Smooth muscle cell (in vitro differentiated cells): ENCODE measurements at regions not wholly inside any gene's neighbourhood (a gene's known extent, or its start where the extent isn't known, plus 50 kb on each side); places are given as distances from the start of the nearest gene placed in this dataset.

Source experiments
- DNase-seq: peaks from one replicate; lab custom pipeline; 2025; ENCODE audit not compliant: unreplicated experiment; lab: John Stamatoyannopoulos, UW
- H2AFZ ChIP-seq: fragments of 200-600 bp; sonication (generic); 2 replicates; pipeline ENCODE4 v1.6.0; 2016; ENCODE audit warnings: antibody characterized with exemption, low read depth, mild to moderate bottlenecking
- H3F3A ChIP-seq: fragments of 200-600 bp; sonication (generic); 2 replicates; pipeline ENCODE4 v1.6.0; 2017; ENCODE audit warnings: antibody characterized with exemption, low read depth
- H3K27ac ChIP-seq: fragments of 200-600 bp; sonication (generic); 2 replicates; pipeline ENCODE4 v1.5.1; 2016; ENCODE audit warnings: low read depth, mild to moderate bottlenecking
- H3K27me3 ChIP-seq: fragments of 200-600 bp; sonication (generic); 2 replicates; pipeline ENCODE4 v1.6.1; 2016; ENCODE audit warnings: low read depth, mild to moderate bottlenecking
- H3K36me3 ChIP-seq: fragments of 200-600 bp; sonication (generic); 2 replicates; pipeline ENCODE4 v1.5.1; 2016; ENCODE audit warnings: low read depth
- H3K4me1 ChIP-seq: fragments of 200-600 bp; sonication (generic); 2 replicates; pipeline ENCODE4 v1.5.1; 2016; ENCODE audit warnings: low read depth
- H3K4me2 ChIP-seq: fragments of 200-600 bp; sonication (generic); 2 replicates; pipeline ENCODE4 v1.6.0; 2016; ENCODE audit warnings: mild to moderate bottlenecking
- H3K4me3 ChIP-seq: fragments of 200-600 bp; sonication (generic); 2 replicates; pipeline ENCODE4 v1.5.1; 2016; ENCODE audit warnings: mild to moderate bottlenecking
- H3K79me2 ChIP-seq: fragments of 200-600 bp; sonication (generic); 2 replicates; pipeline ENCODE4 v1.6.0; 2016; ENCODE audit warnings: low read depth, mild to moderate bottlenecking
- H3K9ac ChIP-seq: fragments of 200-600 bp; sonication (generic); 2 replicates; pipeline ENCODE4 v1.6.0; 2016; ENCODE audit warnings: low read depth
- H3K9me3 ChIP-seq: fragments of 200-600 bp; sonication (generic); replicated peaks from 2 replicates; pipeline ENCODE4 v1.5.1; 2016; ENCODE audit warnings: low read depth
- H4K20me1 ChIP-seq: fragments of 200-600 bp; sonication (generic); 2 replicates; pipeline ENCODE4 v1.6.0; 2016; ENCODE audit warnings: low read depth
- WGBS: methylation state at CpG from one replicate; pipeline ENCODE4 v1.1.7; 2016; ENCODE audit warnings: low lambda C conversion rate; 5-methylcytosine and 5-hydroxymethylcytosine counted together
- TF ChIP-seq, protein P1 (sequence below): fragments of 200-600 bp; sonication (generic); IDR thresholded peaks from 2 replicates; pipeline ENCODE4 v1.5.1; 2017; ENCODE audit warnings: borderline replicate concordance, mild to moderate bottlenecking, antibody characterized with exemption; ENCODE audit not compliant: insufficient read depth, poor library complexity, severe bottlenecking

DNA sequence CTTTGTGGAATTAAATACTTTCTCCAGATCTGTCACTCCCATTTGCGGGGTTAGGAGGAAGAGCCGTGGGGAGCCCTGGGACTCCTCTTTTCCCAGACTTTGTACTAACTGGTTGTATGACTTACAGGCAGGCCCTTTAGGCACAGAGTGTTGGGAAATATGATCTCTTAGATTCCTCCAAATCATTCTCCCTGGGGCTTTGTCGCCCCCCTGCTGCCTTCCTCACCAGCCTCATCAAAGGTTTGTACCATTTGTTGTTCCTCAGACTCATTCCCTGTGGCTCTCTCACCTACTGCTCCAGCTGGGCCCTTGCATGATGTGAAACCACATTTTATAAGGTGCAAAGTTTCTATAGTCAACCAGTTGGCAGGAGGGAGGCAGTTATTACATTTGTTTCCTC lies 56.4 kb downstream of the CRYGS start:
- Histone ChIP-seq H3K79me2 (no peaks in the 10 kb centered on the region), H3K27ac (no peak overlapping the region), H4K20me1 (no peaks in the 10 kb centered on the region), H3K4me3 (no peak overlapping the region), H3K4me2 (no peak overlapping the region), H3K9me3 (no peaks in the 10 kb centered on the region), H3K9ac (no peak overlapping the region), H3K27me3 (no peaks in the 10 kb centered on the region), H3K4me1 (peaks cover 14% of the 10 kb centered on the region), H2AFZ (no peak overlapping the region), H3K36me3 (no peaks in the 10 kb centered on the region), H3F3A (no peaks in the 10 kb centered on the region)
- DNase-seq: no peak
- TF ChIP-seq, protein P1, sequence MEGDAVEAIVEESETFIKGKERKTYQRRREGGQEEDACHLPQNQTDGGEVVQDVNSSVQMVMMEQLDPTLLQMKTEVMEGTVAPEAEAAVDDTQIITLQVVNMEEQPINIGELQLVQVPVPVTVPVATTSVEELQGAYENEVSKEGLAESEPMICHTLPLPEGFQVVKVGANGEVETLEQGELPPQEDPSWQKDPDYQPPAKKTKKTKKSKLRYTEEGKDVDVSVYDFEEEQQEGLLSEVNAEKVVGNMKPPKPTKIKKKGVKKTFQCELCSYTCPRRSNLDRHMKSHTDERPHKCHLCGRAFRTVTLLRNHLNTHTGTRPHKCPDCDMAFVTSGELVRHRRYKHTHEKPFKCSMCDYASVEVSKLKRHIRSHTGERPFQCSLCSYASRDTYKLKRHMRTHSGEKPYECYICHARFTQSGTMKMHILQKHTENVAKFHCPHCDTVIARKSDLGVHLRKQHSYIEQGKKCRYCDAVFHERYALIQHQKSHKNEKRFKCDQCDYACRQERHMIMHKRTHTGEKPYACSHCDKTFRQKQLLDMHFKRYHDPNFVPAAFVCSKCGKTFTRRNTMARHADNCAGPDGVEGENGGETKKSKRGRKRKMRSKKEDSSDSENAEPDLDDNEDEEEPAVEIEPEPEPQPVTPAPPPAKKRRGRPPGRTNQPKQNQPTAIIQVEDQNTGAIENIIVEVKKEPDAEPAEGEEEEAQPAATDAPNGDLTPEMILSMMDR: no peak
- WGBS: 74% methylated on average over 3 of the region's 3 CpGs

GRCh38 chr3:186487037-186487436 lies 57.1 kb downstream of the CRYGS start:
- H3K4me1 ChIP-seq: peaks cover 9% of the 10 kb centered on the region
- H2AFZ ChIP-seq: no peak overlapping the region
- H3K4me2 ChIP-seq: no peak overlapping the region
- no peaks in the 10 kb centered on the region for H3K9me3 ChIP-seq
- no peak overlapping the region for H3K27ac ChIP-seq
- no peak overlapping the region for H3K4me3 ChIP-seq
- no peaks in the 10 kb centered on the region for H3K36me3 ChIP-seq
- no peaks in the 10 kb centered on the region for H3K27me3 ChIP-seq
- no peaks in the 10 kb centered on the region for H4K20me1 ChIP-seq
- H3K9ac ChIP-seq: no peak overlapping the region
- no peaks in the 10 kb centered on the region for H3F3A ChIP-seq
- 97% methylated on average over 4 of the region's 4 CpGs for WGBS
- DNase-seq: no peak
- TF ChIP-seq, protein P1: no peak
- no peaks in the 10 kb centered on the region for H3K79me2 ChIP-seq

GRCh38 chr3:186483611-186484340 lies 60.4 kb downstream of the CRYGS start:
- Histone ChIP-seq H3K27me3 (no peaks in the 10 kb centered on the region), H3K36me3 (no peaks in the 10 kb centered on the region), H3K27ac (no peak overlapping the region), H3K4me3 (no peak overlapping the region), H3K9me3 (no peaks in the 10 kb centered on the region), H3K4me2 (no peak overlapping the region), H3F3A (no peaks in the 10 kb centered on the region), H3K9ac (no peak overlapping the region), H3K79me2 (no peaks in the 10 kb centered on the region), H4K20me1 (no peaks in the 10 kb centered on the region), H2AFZ (no peak overlapping the region), H3K4me1 (peaks cover 8% of the 10 kb centered on the region)
- no peak for DNase-seq
- TF ChIP-seq, protein P1: no peak
- 70% methylated on average over 8 of the region's 8 CpGs for WGBS

GRCh38 chr3:186481526-186481925 lies 62.7 kb downstream of the CRYGS start:
- Histone ChIP-seq H3K9me3 (no peaks in the 10 kb centered on the region), H3K4me1 (peaks cover 3% of the 10 kb centered on the region), H3K4me2 (no peak overlapping the region), H3K27ac (no peak overlapping the region), H2AFZ (no peak overlapping the region), H3K36me3 (no peaks in the 10 kb centered on the region), H3K27me3 (no peaks in the 10 kb centered on the region), H3K4me3 (no peak overlapping the region), H3K79me2 (no peaks in the 10 kb centered on the region), H4K20me1 (no peaks in the 10 kb centered on the region), H3F3A (no peaks in the 10 kb centered on the region), H3K9ac (no peak overlapping the region)
- 87% methylated on average over 4 of the region's 4 CpGs for WGBS
- TF ChIP-seq, protein P1: no peak
- DNase-seq: no peak
